ELR (cell line): ENCODE measurements at regions not wholly inside any gene's neighbourhood (a gene's known extent, or its start where the extent isn't known, plus 50 kb on each side); places are given as distances from the start of the nearest gene placed in this dataset.

Experiments used
- DNase-seq: peaks from one replicate; pipeline ENCODE4 v3.0.0-alpha.2; 2015; ENCODE audit warnings: low read depth

DNA sequence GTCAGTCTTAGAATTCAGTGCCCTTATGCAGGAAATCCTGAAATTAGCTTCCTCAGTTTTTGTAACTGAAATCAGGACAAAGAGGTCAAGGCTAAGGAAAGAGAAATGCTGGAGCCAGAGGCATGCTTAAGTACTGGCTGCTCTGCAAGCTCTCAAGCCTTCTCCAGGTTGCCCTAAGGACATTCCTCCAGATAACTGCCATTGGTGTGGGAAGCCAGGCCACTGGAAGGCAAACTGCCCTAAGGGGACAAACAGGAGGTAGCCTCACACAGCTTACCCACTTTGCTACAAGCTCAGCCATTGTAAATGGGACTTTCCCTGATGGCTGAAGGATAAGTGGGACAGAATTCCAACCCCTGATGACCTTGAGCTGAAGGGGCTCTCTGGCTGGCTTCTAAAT is 606.9 kb upstream of the PCDH10 start:
- no peak for DNase-seq

- no peak for DNase-seq
These were observed 600.6 kb upstream of the PCDH10 start for GRCh38 chr4:132548463-132548862.

DNA sequence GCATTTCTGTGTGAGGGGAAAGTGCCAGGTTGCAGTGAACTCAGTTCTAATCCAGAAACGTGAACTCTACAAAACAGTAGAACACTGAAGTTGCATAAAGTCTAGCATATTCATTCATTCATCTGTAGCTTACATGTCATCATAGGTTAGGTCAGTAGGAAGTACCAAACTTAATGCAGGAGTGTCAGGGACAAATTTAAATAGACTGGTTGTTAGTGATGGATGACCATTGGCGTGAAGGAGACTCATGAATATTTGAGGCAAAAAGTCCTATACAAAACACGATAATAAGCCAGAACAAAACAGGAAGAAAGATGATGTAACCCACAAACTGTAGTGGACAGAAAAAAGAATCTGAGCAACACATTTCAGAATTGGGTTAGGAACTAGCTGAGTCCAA is 592.8 kb upstream of the PCDH10 start:
- DNase-seq: no peak

DNA sequence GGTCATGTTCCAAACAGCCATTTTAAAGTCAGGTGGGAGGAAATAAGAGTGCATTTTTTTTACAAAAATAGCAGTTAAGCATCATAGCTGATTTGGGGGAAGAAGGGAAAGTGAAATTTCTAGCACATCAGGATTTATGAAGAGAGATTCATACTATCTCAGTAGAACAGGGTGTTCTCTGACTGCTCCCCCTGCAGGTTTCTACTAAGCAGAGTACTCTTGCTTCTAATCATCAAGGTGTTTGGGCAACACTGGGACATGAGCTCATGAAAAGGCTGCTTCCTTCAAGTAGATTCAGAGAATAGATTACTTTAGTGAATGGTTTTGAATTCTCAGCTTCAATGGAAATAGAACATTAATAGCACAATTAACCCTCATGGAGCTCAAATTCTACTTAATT is 591.4 kb upstream of the PCDH10 start:
- DNase-seq: peak; percentile 20

DNA sequence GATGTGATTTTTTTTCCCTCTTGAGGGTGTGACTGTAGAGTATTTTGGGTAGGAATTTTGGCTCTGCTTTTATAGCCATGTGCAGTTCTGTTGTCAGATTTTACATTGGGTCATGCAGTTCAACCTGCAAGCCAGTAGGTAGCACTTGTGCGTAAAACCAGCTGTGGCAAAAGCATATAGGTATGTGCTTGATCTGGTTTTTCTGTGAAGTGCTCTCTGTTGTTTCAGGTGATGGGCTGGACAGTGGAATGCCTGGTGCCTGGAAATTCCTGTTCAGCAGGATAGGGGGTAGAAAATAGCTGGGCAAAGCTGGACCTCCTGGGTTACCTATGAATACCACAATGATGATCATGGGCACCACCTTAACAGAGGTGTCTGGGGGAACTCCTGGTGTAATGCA is 584.2 kb upstream of the PCDH10 start:
- no peak for DNase-seq

DNA sequence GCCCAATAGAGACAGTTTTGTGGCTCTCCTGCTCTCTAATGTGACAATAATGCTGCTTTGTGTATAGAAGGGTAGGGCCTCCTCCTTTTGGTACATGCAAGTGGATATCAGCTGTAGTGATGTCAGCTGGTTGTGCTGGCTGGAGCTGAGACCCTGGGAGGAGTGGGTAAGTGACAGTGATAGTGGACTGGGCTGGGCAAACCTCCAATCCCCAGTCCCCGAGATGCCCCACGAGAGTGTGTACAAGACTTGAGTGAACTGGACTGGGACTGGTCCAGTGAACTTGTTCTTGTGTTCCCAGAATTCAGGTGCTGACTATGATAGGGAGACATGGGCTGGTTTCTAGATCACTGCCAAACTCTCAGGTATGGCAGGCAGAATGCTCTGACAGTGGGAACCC is 583.6 kb upstream of the PCDH10 start:
- no peak for DNase-seq

- peak; percentile 19 for DNase-seq
These were observed 576.9 kb upstream of the PCDH10 start for GRCh38 chr4:132572210-132572609.

GRCh38 chr4:132587626-132588025 is 561.5 kb upstream of the PCDH10 start:
- DNase-seq: peak; percentile 55

DNA sequence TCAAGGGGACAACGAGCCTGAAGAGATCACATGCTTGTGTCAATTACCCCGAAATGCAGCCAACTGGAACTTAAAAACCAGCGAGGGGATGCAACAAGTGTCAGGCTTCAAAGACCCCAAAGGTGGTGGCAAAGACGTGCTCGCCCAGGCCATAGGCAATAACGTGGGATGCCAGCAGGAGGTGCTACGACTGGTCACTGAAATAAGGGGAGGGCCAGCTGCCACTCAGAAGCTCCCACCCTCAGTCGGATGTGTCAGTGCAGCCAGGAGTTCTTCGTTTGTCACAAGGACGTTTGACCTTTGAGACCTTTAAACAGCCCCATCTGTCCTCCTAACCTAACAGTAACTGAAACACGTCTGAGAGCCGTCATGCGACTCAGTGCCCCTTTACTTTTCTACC is 556.8 kb upstream of the PCDH10 start:
- no peak for DNase-seq

DNA sequence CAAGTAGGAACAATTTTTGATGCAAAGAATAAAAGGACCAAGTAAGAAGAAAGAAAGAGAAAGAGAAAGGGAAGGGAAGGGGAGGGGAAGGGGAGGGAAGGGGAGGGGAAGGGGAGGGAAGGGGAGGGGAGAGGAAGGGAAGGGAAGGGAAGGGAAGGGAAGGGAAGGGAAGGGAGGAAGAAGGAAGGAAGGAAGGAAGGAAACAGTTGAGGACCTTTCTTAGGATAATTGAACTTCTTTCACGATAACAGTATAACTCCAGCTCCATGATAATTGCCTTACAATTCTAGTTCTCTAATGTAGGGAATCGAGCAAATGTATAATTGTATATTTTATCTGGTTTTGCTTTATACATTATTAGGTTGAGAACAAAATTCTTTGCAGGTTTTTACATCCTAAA is 556.2 kb upstream of the PCDH10 start:
- no peak for DNase-seq

DNA sequence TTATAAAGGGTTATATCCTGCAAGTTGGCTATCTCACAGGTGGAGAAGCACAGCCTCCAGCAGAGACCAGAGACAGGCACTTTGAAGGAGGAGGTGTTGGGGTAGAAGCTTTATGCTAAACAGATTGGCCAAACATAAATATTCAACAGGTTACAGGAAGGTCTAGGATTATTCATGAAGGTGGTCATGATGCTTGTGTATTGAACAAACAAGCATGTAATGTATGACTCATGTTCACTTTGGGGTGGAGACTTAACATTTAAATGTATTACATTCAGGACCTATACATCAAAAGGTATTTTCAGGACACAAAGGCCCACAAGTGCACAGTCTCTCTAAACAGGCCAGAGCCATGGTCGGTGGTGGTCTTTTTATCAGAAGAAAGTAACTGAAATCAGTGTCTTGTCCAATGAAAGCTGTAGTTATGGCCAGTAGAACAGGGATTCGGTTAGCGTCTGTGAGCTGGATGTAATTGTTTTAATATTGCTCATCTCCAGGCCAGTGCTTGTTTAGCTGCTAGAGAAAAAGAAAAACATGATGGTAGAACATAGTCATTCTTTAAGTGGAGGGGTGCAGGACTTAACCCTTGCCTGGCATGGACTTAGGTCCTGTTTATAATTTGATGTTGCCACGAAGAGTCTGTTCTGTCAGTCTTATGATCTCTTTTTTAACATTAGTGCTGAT is 555.2 kb upstream of the PCDH10 start:
- DNase-seq: peak; percentile 68

DNA sequence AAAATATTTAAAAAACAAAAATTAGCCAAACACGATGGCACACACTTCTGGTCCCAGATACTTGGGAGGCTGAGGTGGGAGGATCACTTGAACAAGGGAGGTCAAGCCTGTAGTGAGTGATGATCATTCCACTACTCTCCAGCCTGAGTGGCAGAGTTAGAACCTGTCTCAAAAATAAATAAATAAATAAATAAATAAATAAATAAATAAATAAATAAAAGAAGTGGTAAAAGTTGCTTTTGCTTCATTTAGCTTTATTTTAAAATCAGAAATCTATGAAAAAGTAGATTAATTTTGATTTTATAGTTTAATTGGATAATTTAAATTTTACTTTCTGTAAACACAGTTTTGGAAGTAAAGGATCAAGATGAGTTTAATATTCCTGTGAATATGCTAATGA is 552.9 kb upstream of the PCDH10 start:
- no peak for DNase-seq

DNA sequence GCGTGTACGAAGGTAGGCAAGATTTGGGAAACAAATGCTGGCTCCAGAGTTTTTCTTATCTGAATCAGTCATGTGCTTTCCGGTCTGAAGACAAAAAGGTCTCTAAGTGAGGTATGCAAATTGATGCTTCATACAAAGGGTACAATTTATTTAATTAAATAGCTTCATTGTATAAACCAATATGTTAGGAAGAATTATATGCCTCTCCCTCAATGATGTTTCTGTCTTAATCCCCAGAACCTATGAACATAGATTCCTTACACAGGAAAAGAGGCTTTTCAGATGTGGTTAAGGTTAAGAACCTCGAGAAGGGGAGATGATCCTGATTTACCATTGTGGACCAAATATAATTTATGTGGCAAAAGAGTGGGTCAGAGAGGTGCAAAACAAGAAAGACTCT is 543.5 kb upstream of the PCDH10 start:
- DNase-seq: no peak

GRCh38 chr4:132614682-132615081 is 534.4 kb upstream of the PCDH10 start:
- DNase-seq: peak; percentile 40

DNA sequence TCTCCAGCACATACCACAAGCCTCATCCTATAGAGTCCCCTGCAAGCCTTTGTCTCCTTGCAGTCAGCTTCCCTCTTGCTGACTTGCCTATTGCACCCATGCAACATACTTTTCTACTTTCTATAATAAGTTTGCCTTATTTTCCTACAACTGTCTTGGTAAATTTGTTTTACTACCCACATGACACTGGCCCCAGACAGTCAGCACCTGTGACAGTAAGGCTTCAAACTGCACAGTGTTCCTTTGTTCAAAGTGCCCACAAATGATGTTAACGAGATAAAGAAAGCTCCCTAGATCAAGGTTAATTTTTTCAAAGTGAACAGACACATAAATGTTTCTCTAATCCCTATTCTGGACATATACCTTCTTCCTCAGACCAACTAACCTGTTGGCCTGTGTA is 529.1 kb upstream of the PCDH10 start:
- DNase-seq: no peak

DNA sequence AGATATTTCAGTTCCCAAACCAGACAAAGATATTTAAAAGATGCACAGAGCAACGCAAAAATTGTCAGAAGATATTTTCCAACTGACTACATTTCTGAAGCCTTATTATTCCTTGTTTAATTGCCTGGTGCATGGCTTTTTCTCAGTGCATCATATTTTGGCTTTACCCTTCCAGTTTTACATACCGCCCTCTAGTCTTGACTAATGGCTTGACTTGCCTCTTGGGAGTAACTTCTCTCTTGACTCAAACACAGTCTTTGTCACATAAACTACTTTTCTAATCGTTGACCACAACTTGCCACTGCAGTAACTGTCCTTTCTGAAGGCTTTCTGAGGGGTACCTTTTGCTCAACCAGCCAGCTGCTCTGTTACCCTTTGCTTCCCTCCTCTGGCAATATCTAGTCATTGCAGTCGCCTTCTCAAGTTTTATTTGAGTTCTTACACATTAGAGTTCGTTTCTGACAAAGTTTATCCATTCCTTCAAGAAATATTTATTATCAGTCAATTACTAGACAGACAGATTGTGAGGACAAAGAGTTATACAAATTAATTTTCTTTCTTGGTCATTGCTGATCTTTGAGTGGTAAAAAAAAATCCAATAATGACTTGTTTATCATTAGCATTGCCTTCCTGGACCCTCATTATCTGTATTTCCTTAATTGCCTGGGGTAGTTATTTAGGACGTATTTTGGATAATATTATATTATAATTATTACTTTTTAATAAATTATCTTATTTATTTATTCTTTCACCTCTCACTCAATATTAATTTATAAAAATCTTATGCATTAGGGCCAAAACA is 506.9 kb upstream of the PCDH10 start:
- peak; percentile 67 for DNase-seq

DNA sequence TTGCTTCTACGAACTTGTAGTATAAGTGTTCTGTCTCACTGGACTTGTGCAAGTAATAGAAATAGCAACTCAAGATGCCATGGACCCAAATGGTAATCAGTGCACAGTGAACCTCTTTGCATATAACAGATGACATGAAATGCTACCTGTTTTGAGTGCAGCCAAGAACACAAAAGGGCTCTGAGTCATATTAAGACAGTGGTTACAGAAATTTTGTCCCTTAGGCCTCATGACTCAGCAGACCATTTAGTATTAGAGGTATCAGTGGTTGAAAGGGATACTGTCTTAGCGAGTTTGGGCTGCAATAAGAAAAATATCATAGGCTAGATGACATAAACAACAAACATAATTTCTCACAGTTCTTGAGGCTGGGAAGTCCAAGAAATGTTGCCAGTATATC is 502.9 kb upstream of the PCDH10 start:
- peak; percentile 41 for DNase-seq

- no peak for DNase-seq
These were observed 497.9 kb upstream of the PCDH10 start for GRCh38 chr4:132651196-132651595.

DNA sequence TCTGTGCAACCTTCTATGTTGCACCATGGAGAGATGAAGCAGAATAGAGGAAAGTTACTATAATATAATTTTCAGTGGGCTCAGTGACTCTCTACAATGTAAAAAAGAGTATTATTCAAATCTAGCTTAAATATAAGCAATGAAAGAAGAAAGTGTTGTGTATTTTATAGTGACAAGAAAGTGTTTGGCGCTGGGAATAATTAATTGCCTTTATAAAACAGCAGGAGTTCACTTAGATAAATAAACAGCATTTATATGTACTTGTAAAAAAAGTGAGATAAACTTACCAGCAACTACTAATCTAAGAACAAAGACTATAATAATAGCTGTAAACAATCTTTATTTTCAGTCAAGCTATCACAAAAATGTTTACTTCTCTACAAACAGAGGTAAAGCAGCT is 488.9 kb upstream of the PCDH10 start:
- no peak for DNase-seq

DNA sequence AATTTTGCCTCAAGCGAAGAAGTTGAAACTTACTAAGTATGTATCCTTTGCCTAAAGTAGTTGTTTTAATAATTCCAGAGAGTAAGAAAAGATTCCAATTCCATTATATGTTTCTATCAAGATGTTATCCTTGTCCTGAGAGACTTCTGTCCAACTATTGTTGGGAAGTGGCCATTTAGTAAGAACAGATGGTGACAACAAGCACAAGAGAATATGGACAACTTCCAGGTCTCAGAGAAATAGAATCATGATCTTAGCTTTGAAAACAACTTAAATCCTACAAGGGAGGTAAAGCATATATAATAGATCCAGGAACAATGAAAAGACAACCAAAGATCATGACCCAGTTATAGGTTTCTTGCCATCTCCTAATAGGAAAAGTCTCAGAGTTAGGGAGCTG is 486.6 kb upstream of the PCDH10 start:
- no peak for DNase-seq

DNA sequence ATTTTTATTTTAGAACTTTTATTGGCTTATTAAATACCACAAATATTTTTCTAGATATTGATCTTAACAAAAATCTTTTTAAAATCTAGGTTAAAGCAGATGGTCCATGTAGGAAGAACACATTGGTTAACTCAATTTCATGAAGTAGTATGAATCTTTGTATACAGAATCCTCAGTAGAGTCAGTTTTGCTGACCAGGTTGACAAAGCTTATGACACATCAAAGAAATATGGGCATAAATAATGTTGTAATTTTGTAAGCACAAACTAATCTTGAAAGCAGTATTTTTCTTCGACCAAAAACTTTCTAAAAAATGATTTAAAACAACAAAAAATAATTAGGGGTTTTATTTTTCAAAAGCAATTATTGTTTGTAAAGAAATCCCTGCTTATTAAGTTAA is 479.3 kb upstream of the PCDH10 start:
- peak; percentile 52 for DNase-seq

- no peak for DNase-seq
These were observed 478.5 kb upstream of the PCDH10 start for GRCh38 chr4:132670557-132670956.

DNA sequence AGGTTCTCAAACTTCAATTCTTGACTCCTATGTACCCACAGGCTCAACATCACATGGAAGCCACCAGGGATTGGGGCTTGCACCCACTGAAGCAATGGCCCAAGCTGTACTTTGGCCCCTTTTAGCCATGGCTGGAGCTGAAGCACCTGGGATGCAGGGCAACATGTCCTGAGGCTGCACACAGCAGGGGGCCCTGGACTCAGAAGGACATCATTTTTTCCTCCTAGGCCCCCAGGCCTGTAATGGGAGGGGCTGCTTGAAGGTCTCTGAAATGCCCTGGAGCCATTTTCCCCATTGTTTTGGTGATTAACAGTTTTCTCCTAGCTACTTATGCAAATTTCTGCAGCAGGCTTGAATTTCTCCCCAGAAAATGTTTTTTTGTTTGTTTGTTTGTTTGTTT is 465.1 kb upstream of the PCDH10 start:
- no peak for DNase-seq

- DNase-seq: no peak
These were observed 458.1 kb upstream of the PCDH10 start for GRCh38 chr4:132691026-132691425.
